ENCODE measurements at regions not wholly inside any gene's neighbourhood (a gene's known extent, or its start where the extent isn't known, plus 50 kb on each side); places are given as distances from the start of the nearest gene placed in this dataset.

- DNase-seq = no peak
Observed at GRCh38 chr11:95690100-95690499, 99.5 kb downstream of the FAM76B start.

GRCh38 chr11:95688501-95689222 is 100.9 kb downstream of the FAM76B start:
- DNase-seq = no peak

GRCh38 chr11:95688015-95688414 is 101.6 kb downstream of the FAM76B start:
- no peak for DNase-seq

GRCh38 chr11:95686265-95686664 is 103.3 kb downstream of the FAM76B start:
- DNase-seq = no peak

- DNase-seq = no peak
Observed at GRCh38 chr11:95684701-95685100, 104.9 kb downstream of the FAM76B start.

GRCh38 chr11:95684170-95684569 is 105.4 kb downstream of the FAM76B start:
- no peak for DNase-seq

- DNase-seq = no peak
Observed at GRCh38 chr11:95682552-95682951, 107.0 kb downstream of the FAM76B start.

- no peak for DNase-seq
Observed at GRCh38 chr11:95680169-95680929, 109.2 kb downstream of the FAM76B start.

GRCh38 chr11:95678988-95679387 is 110.6 kb downstream of the FAM76B start:
- DNase-seq = no peak

- no peak for DNase-seq
Observed at GRCh38 chr11:95676308-95676707, 113.3 kb downstream of the FAM76B start.

GRCh38 chr11:95675585-95675984 is 114.0 kb downstream of the FAM76B start:
- no peak for DNase-seq

- DNase-seq = no peak
Observed at GRCh38 chr11:95674657-95675358, 114.8 kb downstream of the FAM76B start.

GRCh38 chr11:95671768-95672167 is 117.8 kb downstream of the FAM76B start:
- DNase-seq = no peak

- DNase-seq = no peak
Observed at GRCh38 chr11:95668131-95668530, 121.5 kb downstream of the FAM76B start.

GRCh38 chr11:95661162-95661561 is 128.4 kb downstream of the FAM76B start:
- DNase-seq = no peak

GRCh38 chr11:95660038-95660437 is 129.5 kb downstream of the FAM76B start:
- DNase-seq = no peak

GRCh38 chr11:95659088-95659487 is 130.5 kb downstream of the FAM76B start:
- no peak for DNase-seq

- no peak for DNase-seq
Observed at GRCh38 chr11:95655536-95655935, 134.0 kb downstream of the FAM76B start.

GRCh38 chr11:95653680-95654079 is 135.9 kb downstream of the FAM76B start:
- DNase-seq = no peak

GRCh38 chr11:95653099-95653498 is 136.5 kb downstream of the FAM76B start:
- no peak for DNase-seq

GRCh38 chr11:95652002-95652472 is 137.5 kb downstream of the FAM76B start:
- DNase-seq = peak; percentile 42

GRCh38 chr11:95650276-95650675 is 139.3 kb downstream of the FAM76B start:
- DNase-seq = no peak

- DNase-seq = no peak
Observed at GRCh38 chr11:95647871-95648270, 141.7 kb downstream of the FAM76B start.

- no peak for DNase-seq
Observed at GRCh38 chr11:95647355-95647754, 142.2 kb downstream of the FAM76B start.
